Right lobe of liver (tissue), 4 donors: ENCODE measurements at regions not wholly inside any gene's neighbourhood (a gene's known extent, or its start where the extent isn't known, plus 50 kb on each side); places are given as distances from the start of the nearest gene placed in this dataset.

ENCODE experiments used
- CTCF ChIP-seq, 4 donors: fragments of 200-600 bp in 3 of 4; fragments of 450-650 bp in 1 of 4; IDR thresholded peaks; one replicate each; pipeline versions ENCODE4 v1.5.1 to v1.8.0; 2016 to 2022; ENCODE audit warnings: antibody characterized with exemption in 4 of 4, mild to moderate bottlenecking in 2 of 4
- POLR2A ChIP-seq: fragments of 450-650 bp; IDR thresholded peaks from one replicate; pipeline ENCODE4 v1.6.1; 2017; ENCODE audit warnings: antibody characterized with exemption, mild to moderate bottlenecking
- donor health status: DM: no; HTN: no; CAD: no.
- donor health status: DM: no; HTN: no; CAD: no.
- donor health status: DM: no; HTN: yes; CAD: no.

GRCh38 chr10:21396889-21397288, 128.6 kb downstream of the SKIDA1 start:
- no peak for TF ChIP-seq POLR2A
- TF ChIP-seq CTCF (IDR thresholded peaks at IDR 0.05): no peak
